ENCODE measurements at regions not wholly inside any gene's neighbourhood (a gene's known extent, or its start where the extent isn't known, plus 50 kb on each side); places are given as distances from the start of the nearest gene placed in this dataset.

GRCh38 chr6:164101859-164102258, 687.3 kb downstream of the QKI start:
- TF ChIP-seq, protein P1, sequence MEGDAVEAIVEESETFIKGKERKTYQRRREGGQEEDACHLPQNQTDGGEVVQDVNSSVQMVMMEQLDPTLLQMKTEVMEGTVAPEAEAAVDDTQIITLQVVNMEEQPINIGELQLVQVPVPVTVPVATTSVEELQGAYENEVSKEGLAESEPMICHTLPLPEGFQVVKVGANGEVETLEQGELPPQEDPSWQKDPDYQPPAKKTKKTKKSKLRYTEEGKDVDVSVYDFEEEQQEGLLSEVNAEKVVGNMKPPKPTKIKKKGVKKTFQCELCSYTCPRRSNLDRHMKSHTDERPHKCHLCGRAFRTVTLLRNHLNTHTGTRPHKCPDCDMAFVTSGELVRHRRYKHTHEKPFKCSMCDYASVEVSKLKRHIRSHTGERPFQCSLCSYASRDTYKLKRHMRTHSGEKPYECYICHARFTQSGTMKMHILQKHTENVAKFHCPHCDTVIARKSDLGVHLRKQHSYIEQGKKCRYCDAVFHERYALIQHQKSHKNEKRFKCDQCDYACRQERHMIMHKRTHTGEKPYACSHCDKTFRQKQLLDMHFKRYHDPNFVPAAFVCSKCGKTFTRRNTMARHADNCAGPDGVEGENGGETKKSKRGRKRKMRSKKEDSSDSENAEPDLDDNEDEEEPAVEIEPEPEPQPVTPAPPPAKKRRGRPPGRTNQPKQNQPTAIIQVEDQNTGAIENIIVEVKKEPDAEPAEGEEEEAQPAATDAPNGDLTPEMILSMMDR (IDR thresholded peaks at IDR 0.05; ENCODE audit: low read length): no peak
- TF ChIP-seq EZH2phosphoT487 (IDR thresholded peaks at IDR 0.05; ENCODE audit: low read length) (no peak), EZH2 (optimal IDR thresholded peaks at IDR 0.05; ENCODE audit: low read depth, low read length) (no peak)

All from MM.1S (cell line).